GM21367 (cell line): ENCODE measurements at regions not wholly inside any gene's neighbourhood (a gene's known extent, or its start where the extent isn't known, plus 50 kb on each side); places are given as distances from the start of the nearest gene placed in this dataset.

ENCODE experiments used
- ATAC-seq: cut with Tn5 transposase; IDR thresholded peaks from one replicate; pipeline ENCODE4 v1.9.1; 2021; ENCODE audit not compliant: unreplicated experiment

DNA sequence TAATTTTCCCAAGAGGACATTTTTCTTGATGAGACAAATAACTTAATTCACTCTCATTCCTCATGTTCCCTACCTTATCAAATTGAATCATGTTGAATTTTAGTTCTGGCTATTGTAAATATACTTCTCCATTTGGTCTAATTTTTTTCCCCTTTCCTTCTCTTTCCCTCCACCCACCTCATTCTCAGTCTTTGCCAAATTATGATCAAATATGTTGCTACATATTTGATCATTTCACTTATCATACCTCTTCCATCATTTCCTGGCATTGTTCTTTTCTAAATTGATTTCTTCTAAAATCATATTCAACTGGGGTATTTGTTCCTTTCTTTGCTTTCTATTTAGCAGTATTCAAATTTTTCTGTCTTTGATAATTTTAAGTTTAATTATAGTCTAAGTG, 52.3 kb downstream of the HDGFL1 start:
- no peak for ATAC-seq

DNA sequence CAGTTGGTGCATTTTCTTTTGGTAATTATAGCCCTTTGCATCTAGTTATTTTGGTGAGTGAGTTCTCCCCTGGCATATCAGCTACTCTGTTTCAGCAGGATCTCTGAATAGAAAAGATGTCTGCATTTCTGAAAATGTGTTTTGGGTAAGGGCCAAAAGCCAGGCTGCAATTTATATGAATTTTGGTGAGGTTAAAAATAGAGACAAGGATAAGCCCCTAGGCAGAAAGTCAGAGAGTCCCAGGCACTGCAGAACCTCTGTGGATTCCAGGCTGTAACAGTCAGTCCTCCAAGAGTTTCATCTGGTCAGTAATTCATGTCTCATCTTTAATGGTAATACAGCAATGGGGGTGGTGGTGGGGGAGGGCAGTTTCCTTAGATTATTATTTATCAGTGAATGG, 53.0 kb downstream of the HDGFL1 start:
- ATAC-seq: no peak

DNA sequence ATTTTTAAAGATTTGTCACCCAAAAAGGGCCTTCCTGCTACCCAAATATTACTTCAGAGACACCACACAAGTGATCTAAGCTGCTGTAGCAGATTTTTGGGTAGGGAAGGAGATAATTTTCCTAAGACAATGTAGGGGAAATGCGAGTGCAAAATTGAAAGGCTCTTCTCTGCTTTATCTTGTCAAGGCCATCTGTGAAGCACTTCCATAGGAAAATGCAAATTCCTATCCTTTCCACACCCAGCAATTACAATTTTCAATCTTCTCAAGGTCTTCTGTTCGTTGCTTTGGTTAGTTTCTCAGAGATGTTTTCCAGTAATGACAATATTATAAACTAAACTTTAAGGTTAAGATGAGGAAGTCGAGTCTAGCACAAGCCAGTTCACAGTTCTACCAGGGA, 53.4 kb downstream of the HDGFL1 start:
- ATAC-seq: no peak

DNA sequence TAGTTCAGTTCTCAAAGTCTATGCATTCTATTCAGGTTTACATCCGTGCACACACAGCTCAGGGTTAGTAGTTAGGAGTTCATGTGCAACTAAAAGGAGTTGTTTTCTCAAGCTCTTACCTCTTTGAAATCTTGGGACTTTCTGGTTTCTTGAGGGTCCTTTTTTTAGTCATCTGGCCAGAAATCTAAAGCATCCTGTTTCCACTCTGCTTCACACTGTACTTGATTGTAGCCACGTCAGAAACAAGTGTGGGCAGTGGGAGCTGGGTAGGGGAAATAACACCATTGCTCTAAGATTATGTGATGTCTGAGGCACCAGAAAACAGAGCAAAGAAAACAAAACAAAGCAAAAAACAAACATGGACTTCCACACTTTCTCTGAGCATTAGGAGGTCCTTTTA, 58.3 kb downstream of the HDGFL1 start:
- no peak for ATAC-seq

DNA sequence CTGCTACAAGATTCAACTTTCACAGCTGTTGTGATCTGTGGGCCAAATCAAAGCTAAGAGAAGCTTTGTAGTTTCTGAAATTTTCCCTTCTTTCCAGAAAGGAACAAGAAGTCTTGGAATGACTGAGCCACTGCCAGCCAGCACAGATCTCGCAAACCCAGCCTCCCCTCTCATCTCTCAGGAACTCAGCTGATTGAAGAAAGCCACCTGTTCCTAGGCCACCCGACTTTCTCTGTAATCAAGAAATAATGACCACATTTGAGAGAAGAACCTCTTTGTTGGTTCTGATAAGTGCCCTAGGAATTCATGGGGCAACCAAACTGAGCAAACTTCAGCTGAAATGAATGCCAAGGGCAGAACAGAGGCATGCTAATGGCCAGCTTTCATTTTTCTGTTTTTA, 61.7 kb downstream of the HDGFL1 start:
- no peak for ATAC-seq

DNA sequence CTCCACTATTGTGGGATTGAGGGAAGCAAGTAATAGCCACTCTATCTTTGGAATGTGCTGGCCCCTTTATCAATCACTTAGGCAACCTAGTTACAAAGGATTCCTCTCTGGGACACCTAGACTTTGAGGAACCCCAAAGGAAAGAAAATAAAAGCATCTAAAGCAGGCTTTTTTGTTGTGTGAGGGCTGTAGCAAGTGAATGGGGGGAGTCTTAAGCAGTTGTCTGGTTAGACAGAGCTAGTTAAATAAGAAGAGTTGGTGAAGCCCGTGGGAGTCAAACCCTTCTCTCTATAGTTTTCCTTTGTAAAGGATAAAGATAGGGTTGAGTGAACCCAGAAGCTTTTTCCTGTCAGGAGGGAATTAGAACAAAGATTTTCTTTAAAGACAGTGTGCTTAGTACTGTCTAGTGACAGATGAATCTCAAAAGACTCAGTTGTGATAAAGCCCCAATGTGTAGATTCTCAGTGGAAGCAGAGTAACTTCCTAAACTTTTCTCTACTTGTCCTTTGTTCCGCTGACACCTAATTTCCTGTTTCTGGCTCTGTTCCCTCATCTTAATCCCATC, 63.3 kb downstream of the HDGFL1 start:
- no peak for ATAC-seq

DNA sequence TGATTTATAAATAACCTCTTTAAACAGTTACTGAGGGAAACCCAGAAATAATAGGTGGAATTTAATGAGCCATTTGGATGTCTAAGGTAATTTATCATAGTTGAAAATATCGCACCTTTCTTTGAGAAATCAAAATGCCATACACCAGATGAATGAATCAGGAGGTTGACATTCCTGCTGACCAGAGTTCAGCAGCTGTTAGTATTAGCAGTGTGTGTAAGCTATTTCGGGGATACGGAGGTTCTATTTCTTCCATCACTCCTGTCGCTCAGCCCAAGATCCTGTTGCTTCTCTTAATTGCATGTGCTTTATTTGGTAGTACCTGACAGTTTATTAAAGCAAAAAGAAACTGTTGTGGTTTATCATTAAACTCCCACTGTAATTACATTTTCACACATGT, 67.1 kb downstream of the HDGFL1 start:
- no peak for ATAC-seq

DNA sequence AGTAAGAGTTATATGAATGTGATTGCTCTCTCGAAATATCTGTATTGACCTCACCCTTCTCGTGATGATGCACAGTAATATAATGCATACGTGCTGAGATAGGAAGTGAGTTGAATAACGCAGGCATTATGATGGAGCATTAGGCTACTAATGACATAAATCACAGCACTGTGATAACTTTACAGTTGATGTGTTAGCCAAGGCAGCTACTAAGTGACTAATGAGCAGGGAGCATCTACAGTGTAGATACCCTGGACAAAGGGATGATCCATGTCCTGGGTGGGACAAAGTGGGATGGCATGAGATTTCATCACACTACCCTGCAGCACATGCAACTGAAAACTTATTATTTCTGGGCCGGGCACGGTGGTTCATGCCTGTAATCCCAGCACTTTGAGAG, 68.4 kb downstream of the HDGFL1 start:
- ATAC-seq: no peak

DNA sequence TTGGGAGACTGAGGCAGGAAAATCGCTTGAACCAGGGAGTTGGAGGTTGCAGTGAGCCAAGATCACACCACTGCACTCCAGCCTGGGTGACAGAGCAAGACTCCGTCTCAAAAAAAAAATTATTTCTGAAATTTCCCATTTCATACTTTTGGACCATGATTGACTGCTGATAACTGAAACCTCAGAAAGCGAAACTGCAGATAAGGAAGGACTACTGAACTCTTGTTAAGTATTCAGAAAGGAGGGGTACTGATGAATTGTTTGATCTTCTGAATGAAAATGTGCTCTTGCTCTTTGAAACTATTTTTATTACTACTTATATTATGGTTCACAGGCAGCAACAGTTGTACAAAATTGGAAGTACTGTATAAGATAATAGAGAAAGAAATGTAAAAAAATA, 69.0 kb downstream of the HDGFL1 start:
- no peak for ATAC-seq

DNA sequence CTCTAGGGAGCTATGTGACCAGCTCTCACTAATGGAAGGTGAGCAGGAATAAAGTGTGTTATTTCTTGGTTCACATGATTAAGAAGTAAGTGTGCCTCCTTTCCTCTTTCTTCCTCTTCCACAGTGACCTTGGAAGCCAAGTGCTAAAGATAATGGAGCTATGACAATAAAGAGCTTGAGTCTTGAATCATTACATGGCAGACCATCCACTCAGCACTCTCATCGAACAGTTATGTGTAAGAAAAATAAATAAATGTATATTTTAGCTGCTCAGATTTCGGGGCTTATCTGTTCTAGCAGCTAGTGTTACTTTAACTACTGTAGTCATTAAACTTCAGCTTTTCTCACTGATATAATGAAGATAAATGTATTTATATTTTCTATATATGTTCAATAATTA, 72.9 kb downstream of the HDGFL1 start:
- no peak for ATAC-seq

DNA sequence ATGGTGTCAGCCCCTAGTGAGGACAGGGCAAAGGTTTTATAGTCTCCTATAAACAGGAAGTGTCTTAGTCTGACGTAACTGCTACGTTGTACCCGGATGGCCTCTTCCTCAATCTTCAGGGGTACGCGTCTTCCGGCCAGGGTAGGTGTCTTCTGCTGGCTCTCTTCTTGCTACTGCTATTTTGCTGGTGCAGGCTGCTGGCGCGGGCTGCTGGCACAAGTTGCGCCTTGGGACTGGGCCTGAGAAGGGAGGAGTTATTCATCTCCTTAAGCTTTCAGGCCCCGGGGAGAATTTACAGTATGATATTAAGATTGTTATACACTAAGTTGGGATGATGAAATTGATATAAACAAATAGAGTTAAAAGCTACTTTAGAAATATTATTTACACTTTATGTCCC, 74.4 kb downstream of the HDGFL1 start:
- ATAC-seq: no peak

DNA sequence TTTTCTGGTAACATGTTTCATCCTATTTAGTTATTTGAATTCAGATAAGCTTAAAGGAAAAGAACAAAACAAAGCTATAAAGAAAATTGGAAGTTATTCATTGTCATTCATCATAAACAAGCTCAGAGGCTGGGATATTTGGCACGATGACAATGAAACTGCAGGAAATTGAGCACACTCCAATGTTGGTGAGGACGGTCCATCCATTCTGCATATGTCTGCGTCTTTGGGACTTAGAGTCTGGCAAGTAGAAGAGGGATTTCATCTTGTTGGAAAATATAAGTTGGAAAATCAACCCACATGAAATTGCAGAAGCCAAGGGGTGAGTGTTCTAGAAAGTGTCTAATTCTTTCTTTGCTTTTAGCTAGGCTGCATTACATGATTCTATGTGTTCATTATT, 78.4 kb downstream of the HDGFL1 start:
- no peak for ATAC-seq

DNA sequence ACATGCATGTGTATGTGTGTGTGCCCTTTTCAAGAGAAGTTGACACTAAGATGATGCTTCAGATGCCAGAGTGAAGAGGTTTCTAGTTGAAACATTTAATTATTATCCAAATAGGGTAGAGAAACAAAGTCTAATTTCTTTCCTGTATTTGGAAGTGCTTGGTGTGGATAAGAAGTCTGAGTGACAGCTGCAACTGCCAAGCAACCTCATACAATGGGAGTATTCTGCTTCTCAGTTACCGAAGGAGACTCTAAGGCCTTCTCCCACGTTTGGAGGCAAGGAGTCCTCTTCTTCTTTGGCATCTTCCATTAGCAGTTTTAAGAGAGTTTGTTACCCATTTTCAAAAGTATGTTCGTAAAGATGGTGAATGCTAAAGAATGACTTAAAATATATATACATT, 82.4 kb downstream of the HDGFL1 start:
- ATAC-seq: no peak

DNA sequence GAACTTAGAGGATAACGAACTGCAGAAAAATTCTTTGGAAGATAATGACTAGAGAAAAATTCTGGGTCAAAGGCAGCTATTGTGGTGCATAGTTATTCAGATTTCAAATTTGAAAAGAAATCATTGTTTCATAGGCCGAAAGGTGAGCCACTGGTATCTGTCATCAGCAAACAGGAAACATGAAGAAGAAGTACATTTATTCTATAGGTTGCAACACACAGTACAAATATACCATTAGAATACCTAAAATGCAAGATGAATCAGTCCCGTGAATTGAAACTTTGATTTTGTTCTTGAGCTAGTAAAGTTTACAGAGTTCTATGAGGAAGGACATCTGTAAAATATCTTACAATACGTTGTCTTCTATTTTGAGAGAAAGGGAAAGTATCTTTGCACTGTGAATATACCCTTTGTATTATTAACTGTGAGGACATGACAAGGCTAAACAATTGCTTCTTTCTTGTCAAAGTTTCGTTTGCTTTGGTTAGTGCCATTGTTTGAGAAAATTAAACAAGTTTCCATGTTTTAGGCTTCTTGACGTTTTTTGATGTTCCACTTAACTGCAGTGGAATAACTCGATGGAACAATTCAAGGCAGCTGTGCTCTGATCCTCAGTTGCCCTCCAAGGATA, 84.7 kb downstream of the HDGFL1 start:
- no peak for ATAC-seq

DNA sequence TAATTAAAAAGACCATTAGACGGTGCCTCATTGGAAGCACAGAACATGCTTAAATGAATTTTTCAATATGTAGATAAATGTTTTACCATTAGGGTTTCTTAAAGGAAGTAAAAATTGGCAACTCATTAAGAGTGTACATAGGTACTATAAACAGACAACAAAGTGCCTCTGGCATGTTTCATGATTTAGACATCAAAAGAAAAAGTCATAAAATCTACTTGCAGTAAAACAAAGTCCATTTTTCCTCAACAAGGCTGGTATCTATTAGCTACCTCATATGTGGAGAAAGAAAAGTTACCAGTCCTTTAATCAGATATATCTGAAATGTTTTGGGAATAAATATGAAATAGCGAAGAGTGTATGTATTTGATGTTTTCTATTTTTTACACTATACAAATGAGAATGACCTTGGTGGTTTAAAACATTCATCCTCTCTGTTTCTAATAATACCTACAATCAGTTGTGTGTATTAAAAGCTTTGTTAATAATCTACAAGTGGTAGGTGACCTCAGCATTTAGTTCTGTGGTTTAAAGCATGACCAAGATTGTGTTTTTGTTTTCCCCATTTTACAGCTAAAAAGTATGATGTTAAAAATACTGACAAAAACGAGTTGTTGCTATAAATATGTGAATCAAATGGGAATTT, 87.5 kb downstream of the HDGFL1 start:
- ATAC-seq: no peak

DNA sequence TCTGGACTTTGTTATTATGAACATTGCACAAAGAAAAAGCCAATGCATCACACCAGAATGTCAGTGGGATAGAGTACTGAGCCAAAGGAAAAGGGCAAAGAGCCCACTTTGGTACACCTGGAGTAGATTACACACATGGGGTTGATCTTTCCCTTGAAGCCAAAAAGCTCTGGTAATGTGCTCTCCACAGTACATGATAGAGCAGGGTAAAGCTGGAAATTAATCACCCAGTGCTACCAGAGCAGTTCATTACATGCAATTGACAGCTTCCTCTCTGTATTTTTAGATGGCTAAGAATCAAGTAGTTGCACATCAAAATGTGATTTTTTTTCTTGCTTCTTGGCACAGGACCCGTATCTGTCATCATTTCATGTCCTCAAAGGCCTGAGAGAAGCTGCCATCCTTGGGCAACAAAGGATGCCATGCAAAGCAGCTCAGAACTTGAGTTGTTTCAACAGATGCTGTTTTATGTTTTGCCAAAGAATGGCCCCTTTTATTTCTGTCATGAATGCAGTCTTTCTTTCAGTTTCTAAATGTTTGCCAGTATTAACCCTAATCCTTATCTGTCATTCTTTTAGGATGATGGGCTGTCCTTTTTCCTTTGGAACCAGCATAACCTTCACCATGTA, 88.1 kb downstream of the HDGFL1 start:
- ATAC-seq: no peak

DNA sequence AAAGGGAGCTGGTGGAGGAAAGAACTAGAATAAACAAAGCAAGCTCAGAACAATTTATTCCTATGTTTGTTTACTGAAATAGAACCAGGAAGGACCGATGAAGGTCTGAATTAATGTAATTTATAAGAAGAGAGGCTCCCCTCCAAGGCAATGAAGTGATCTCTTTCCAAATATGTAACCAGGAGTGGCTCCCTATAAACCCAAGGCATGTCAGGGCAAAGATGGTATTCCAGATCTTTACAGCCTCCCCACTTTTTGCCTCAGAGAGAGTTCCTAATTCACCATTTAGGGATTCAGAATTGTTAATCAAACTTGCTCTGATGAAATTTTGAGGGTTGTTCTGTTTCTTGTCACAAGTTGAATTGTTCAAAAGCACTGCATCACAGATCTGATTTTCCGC, 88.8 kb downstream of the HDGFL1 start:
- ATAC-seq: no peak

DNA sequence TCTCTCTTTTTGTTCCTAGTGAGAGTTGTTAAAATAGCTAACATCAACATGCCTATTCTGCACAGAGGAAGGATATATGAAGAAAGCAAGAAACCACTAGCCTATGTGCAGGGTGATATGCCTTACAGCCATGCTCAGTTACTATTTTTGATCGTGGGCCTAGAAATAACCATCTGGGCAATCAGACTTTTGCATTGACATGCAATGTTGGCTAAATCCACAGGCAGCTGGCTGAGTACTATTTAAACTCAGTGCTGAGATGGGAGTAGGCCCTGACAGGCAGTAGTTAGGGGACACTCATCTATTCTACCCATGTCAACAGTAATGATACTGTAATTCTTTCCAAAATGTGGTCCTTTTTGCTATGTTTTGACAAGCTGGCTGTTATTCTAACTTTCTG, 89.6 kb downstream of the HDGFL1 start:
- ATAC-seq: no peak

DNA sequence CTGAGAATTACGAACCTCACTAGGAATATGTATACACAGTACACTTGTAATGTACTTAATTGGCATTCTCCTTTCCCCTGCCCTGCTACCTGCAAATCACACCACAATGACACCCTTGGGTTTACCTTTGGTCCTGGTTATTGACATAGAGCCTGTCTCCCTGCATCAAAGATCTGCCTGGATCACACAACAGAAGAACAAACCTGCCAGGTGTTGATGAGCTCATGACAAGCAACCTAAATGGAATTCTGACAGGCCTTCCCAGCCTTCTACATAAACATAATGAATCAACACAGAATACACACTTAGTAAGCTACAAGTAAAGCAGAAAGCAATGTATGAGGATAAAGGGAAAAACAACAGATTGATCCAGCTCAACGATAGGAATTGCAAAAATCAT, 95.6 kb downstream of the HDGFL1 start:
- ATAC-seq: no peak

DNA sequence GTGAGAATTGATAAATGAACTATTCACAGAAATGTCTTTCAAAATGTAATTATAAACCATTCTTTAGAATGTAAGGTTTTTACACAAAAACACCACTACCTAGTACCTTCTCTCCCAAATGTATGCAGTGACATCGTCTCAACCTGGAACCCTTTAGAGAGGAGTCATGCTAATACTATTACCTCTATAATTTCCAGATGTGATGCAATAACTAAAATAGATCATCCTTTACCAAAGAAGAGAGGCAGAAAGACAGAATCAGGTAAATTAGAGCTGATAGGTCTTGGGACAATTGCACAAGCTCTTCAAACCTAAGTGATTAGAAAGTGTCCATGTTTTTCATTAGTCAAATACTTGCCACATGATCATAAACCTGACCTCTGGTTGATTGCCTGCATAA, 96.7 kb downstream of the HDGFL1 start:
- ATAC-seq: no peak

DNA sequence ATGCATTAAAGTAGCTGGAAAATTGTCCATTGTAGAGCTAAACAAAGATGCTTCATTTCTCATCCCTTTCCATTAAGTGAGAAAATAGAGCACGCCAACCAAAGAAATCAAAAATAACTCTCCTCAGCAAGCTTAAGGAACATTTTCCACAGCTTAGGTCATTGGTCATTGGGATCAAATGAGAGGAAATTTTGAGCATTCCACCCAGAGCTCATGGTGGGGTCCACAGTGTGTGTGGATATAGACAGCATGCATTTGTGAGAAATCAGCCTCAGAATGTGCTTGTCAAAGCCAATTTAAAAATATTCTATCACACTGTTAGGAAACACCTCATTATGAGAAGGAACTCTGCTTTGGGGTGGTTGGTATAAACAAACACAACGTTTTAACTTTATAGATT, 97.2 kb downstream of the HDGFL1 start:
- ATAC-seq: no peak

DNA sequence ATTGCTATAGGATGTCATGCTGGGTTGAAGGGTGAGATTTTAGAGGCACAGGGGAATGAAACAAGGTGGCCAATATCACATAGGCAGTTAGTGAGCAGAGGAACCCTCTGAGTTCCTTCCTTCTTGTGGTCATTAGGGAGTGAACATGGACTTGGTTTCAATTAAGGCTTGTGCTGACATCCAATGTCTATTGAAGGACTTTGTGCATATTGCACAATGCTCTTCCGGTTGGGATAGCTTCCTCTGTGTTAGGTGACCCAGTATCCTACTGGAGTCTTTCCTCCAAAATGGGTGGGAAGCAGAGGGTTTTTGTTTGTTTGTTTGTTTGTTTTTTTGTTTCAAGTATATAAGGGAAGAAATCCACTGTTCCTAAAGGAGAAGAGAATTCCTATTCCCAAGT, 98.5 kb downstream of the HDGFL1 start:
- ATAC-seq: no peak
